ENCODE measurements at regions not wholly inside any gene's neighbourhood (a gene's known extent, or its start where the extent isn't known, plus 50 kb on each side); places are given as distances from the start of the nearest gene placed in this dataset.
A peak's percentile ranks its signal among the peaks of the same experiment; 100 is the strongest.

- peaks cover 5% of the 10 kb centered on the region; the same call in 1 of the 2 replicates for H3K9me3 Mint-ChIP-seq
- peaks cover 24% of the 10 kb centered on the region for H3K4me1 Mint-ChIP-seq (ENCODE audit: low read depth)
- peak overlapping the region; percentile 53 for H3K27ac Mint-ChIP-seq
- H3K27me3 Mint-ChIP-seq (ENCODE audit: insufficient read depth): no peaks in the 10 kb centered on the region
- H3K36me3 Mint-ChIP-seq (ENCODE audit: low read depth): peaks cover 6% of the 10 kb centered on the region
- DNase-seq: no peak
- H3K4me3 Mint-ChIP-seq: no peak overlapping the region
- no peak for TF ChIP-seq CTCF (IDR thresholded peaks at IDR 0.05)
These were observed 376.3 kb upstream of the ZFP42 start for GRCh38 chr4:187619319-187619718.

GRCh38 chr4:187632260-187632995, 363.1 kb upstream of the ZFP42 start:
- Mint-ChIP-seq H3K4me3 (no peak overlapping the region), H3K27ac (no peak overlapping the region), H3K9me3 (no peaks in the 10 kb centered on the region), H3K4me1 (ENCODE audit: low read depth) (peaks cover 9% of the 10 kb centered on the region), H3K27me3 (ENCODE audit: insufficient read depth) (peaks cover 1% of the 10 kb centered on the region), H3K36me3 (ENCODE audit: low read depth) (no peaks in the 10 kb centered on the region)
- no peak for TF ChIP-seq CTCF (IDR thresholded peaks at IDR 0.05)
- DNase-seq: no peak

GRCh38 chr4:187633245-187633644, 362.3 kb upstream of the ZFP42 start:
- Mint-ChIP-seq H3K36me3 (ENCODE audit: low read depth) (0 out of 2 replicates have a peak, but pooled peaks cover under 1% of the 10 kb centered on the region), H3K27me3 (ENCODE audit: insufficient read depth) (peaks cover 1% of the 10 kb centered on the region), H3K4me3 (no peak overlapping the region), H3K4me1 (ENCODE audit: low read depth) (peaks cover 9% of the 10 kb centered on the region), H3K9me3 (no peaks in the 10 kb centered on the region), H3K27ac (no peak overlapping the region)
- TF ChIP-seq CTCF (IDR thresholded peaks at IDR 0.05): no peak
- DNase-seq: no peak

- peaks cover 8% of the 10 kb centered on the region for H3K4me1 Mint-ChIP-seq (ENCODE audit: low read depth)
- H3K36me3 Mint-ChIP-seq (ENCODE audit: low read depth): peaks cover 4% of the 10 kb centered on the region
- peaks cover 4% of the 10 kb centered on the region; the same call in 1 of the 2 replicates for H3K9me3 Mint-ChIP-seq
- DNase-seq: peak; percentile 46
- no peak overlapping the region for H3K27ac Mint-ChIP-seq
- peaks cover 3% of the 10 kb centered on the region for H3K27me3 Mint-ChIP-seq (ENCODE audit: insufficient read depth)
- H3K4me3 Mint-ChIP-seq: no peak overlapping the region
- TF ChIP-seq CTCF (IDR thresholded peaks at IDR 0.05): no peak
These were observed 338.6 kb upstream of the ZFP42 start for GRCh38 chr4:187656959-187657358.

- DNase-seq: no peak
- Mint-ChIP-seq H3K27me3 (ENCODE audit: insufficient read depth) (peaks cover 3% of the 10 kb centered on the region), H3K9me3 (no peaks in the 10 kb centered on the region), H3K27ac (no peak overlapping the region), H3K4me3 (no peak overlapping the region), H3K36me3 (ENCODE audit: low read depth) (peaks cover 4% of the 10 kb centered on the region), H3K4me1 (ENCODE audit: low read depth) (peaks cover 23% of the 10 kb centered on the region)
- no peak for TF ChIP-seq CTCF (IDR thresholded peaks at IDR 0.05)
These were observed 332.5 kb upstream of the ZFP42 start for GRCh38 chr4:187663076-187663475.

All from HFFc6 (cell line).